Activated CD8-positive, alpha-beta memory T cell treated with anti-CD3 and anti-CD28 coated beads, Interleukin-2, amount 50 U/mL, for 1 hour (primary cell): ENCODE measurements at regions not wholly inside any gene's neighbourhood (a gene's known extent, or its start where the extent isn't known, plus 50 kb on each side); places are given as distances from the start of the nearest gene placed in this dataset.

ENCODE experiments used
- DNase-seq: peaks from one replicate; pipeline ENCODE4 v3.0.0-alpha.2; 2020; ENCODE audit errors: extremely low read depth

DNA sequence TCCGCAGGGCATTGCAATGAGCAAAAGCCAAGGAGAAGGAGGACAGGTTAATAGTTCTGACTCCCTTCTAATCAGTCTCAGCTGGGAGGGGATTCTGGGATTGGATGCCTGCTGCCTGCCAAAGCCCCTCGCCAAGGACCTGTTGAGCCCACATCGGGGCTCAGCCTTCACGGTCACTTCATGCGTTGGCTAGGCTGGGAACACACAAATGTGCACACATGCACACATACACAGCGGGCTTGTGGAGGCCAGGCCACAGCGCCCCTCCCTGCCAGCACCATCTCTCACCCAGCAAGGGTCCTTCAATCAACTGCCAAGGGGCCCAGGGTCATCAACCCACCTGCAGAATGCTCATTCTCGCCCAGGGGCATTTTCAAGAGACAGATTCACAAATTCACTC lies 113.9 kb downstream of the C5orf15 start:
- no peak for DNase-seq

DNA sequence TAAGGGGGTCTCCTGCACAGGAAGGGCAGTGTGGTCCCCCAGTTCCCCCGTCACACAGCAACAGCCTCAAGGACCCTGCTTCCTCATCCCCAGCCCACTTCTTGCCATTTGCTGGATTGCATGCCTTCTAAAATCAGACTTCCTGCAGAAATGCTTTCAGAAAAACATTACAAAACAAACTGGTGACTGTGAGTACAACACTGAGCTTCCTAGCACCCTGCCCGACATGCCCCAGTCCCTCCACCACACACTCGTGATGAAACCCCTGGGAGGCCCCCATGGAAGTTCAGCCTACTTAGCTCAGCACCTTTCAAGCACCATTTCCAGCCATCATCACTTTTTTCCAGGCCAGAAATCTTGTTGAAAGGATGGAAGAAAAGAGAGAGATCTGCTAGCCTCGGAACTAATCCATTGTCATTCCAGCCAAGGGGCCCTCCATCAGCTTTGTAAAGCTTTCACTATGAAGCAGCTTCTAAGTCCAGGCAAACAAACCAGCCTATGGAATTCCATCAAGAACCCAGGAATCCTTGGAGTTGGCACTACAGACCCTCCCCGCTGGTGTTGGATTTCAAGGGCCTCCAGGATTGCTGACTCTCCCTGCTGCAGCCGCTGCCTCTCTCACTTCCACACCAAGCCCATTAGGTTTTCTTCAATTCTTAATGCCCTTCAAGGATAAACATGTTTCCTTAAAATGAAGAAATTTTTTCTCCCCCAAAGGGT lies 114.6 kb downstream of the C5orf15 start:
- DNase-seq = no peak

DNA sequence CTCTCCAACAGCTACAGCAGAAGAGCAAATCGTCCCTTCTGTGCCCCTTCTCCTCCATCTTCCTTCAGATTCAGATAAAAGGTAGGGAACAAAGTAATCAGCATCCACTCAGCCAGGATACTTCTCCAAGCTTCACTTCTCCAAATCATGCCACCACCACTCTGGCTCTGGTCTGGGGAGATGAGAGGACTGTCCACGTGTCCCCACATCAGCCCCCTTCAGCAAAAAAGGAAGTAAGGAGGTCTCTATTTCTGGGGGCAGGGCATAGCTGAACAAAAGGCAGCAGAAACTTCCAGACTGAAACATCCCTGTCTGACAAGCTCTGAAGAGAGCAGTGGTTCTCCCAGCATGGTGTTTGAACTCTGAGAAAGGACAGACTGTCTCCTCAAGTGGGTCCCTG lies 116.9 kb downstream of the C5orf15 start:
- no peak for DNase-seq

DNA sequence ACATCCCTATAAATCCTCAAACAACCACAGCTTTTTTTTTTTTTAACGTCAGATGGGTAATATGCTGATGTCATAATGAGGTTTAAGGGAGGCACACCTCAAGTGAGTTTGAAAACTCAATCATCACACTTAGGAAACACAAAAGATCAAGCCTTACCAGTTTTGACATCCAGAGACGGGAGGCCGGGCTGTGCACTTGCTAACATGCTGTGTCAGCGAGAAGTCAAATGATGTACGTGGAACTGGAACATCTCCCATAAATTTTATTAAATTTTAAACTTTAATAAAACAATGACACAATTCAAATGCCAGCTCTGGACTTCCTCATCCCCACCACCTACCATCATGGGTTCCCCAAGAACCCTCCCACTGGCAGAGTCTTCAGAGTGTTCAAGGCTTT lies 117.6 kb downstream of the C5orf15 start:
- no peak for DNase-seq

DNA sequence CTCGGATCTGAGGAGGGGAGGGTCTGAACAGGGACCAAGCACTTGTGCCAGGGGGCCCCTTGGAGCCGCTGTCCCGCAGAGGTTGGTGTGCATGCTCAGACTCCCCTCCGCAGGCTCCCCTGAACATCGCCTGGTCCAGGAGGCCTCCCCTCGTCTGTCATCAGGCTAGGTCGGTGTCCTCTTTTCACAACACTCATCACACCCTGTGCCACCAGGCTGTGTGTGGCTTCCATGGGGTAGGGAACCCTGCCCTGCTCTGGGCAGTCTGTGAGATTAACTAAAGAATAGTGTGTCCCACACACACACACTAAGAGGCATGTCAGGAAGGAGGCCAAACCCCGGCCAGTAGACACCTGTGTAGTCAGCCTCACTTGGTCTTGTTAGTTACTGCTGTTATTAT lies 119.3 kb downstream of the C5orf15 start:
- DNase-seq = no peak

DNA sequence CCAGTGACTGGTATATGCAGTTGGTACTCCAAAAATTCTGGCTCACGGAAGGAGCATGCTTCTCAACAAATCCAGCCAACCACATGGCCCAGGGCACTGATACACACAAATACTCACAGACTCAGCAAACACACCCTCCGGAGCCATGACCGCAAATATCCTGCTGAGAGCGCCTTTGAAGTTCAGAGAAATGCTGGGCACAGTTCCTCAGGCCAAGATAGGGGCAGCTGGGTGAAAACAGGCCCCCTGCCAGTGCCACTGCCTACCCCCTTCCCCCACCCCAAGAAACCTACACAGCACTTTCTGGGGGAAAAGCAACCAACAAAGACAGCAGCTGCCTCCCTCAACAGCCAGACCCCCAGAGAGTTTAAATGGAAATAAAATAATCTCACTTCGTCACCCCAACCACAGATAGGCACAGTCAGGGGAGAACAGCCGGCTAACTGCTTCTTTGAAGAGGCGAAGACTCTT lies 120.0 kb downstream of the C5orf15 start:
- DNase-seq = no peak

DNA sequence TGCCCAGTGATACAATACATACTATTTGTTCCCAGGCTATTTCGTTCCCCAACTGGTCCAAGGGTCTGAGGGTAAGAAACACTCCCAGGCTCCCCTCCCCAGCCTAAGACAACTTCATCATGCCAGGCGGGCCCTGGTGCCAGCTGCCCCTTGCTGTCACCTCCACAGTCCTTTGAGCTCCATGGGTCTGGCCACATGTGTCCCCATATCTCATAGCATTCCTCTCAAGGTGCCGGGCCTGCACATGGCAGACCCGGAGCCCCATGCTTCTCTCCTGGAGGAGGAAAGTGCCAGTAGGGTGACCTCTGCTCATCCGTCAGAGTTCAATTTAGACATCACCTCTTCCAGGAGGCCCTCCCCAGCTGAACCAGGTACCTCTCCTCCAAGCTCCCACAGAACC lies 120.5 kb downstream of the C5orf15 start:
- no peak for DNase-seq

DNA sequence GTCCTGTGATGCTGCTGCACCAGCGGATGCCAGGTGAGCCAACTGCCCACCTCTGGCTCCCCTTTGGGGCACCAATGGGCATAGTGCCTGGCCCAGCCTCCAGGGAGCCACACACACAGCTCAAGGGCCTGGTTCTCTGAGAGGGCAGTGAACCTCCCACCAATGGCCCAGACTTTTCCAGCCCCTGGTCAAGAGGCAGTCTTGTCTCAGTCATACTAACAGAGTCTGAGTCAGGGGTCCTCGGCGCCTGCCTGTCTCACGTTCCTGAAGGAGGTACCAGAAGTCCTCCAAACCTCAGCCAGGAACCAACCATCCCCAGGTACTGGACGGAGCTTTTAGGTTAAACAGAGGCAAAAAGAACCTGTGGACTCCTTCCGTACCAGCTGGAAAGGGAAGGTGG lies 121.1 kb downstream of the C5orf15 start:
- DNase-seq = no peak

DNA sequence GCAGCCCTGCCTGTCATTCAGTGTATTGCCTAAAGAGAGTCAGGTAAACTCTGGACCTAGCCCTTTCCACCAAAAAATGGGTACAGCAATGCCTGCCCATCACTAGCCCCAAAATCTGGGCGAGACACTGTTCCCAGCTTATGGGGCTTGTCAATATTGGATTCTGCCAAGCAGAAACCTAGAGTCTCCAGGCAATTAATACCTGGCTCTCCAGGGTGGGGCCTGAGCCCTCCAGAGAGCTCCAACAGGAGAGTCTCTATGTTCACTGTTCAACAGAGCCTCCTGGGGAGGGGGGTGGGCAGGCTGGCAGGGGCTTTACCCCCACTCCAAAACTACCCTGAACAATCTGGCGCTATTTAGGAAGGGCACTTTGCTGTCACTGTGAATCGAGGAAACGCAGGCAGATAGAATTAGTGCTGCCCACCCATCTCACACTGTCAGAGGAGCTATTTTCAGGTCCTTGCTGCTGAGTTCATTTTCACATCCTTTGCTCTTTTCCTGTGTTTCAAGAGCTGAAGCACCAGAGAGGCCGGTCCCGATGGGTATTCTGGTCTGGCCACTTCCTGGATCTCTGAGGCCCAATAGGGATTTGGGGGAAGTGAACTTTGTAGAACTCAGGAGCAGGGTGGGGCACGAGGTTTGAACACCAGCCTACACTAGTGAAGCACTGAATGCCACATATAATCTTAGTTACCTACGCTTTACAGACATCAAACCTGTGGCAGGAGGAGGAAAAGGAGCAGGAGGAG lies 121.8 kb downstream of the C5orf15 start:
- no peak for DNase-seq

DNA sequence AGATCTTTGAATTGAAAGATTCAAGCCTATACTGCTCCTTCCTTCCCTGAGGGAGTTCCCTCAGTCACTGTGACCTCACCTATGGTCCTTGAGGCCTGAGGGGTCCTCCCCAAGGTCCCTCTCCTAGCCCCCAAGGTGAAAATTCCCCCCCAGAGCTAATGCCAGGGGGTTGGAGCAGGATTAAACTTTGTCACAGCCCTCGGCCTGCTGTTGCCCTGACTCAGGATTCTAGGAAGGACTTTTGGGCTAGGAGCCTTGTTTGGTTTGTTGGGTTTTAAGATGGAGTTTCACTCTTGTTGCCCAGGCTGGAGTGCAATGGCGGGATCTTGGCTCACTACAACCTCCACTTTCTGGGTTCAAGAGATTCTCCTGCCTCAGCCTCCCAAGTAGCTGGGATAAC lies 123.2 kb downstream of the C5orf15 start:
- DNase-seq = no peak

DNA sequence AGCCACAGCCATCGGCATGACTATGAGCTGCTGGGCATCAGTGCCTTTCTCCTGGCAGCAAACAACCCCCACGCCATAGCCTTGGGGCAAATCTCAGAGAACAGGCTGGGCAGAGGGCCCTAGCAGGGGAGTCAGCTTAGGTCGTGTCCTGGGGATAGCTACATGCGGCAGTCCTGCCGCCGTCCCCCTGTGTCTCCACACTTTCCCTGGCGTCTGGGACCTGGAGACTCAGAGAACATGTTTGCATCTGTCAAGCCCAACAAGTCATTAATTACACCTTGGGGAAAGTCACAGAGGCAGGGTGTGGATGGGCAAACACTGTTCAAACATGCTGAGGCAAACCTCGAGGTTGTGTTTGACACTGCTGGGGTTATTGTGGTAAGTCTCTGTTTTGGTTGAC lies 123.6 kb downstream of the C5orf15 start:
- no peak for DNase-seq

DNA sequence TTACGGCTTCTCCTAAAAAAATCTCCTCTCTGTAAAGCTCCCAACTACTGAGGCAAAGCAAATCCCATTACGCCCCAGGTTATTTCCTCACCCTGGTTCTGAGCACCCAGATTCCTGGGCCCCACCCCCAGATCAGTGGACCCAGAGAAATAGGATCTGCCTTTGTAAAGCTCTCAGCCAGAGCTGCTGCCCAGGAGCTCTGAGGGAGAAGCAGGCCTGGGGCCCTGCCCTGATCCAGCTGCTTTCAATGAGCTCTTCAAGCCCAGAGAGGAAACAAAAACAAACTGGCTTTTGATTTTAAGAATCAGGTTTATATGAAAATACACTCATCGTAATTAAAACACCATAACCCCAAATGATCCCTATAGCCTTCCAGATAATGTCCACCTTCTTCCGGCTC lies 124.5 kb downstream of the C5orf15 start:
- DNase-seq = no peak

DNA sequence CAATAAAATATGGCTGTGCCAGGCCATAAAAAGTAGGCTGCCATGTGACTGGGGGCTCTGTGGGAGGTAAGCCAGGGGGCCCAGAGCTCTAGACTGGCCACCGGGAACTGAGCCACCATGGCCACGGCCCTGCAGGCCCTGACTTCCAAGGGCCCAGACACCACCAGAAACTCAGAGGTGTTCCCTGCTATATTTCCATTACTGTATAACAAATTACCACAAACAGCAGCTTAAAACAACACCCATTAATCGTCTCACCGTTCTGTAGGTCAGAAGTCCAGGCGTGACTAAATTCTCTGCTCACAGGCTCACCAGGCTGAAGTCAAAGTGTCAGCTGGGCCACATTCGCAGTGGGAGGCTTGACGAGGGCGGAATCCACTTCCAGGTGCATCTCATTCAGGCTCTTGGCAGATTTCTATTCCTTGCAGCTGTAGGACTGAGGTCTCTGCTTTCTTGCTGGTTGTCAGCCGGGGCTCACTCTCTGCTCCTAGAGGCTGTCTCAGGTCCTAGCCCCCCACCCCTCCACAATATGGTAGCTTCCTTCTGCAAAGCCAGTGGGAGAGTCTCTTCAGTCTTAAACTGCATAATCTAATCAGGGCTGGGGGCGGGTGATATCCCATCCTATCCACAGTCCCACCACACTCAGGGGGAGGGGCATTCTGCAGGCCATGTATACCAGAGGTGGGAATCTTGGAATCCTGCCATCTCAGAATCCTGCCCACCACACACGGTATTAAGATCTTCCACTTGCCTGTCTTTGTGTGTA lies 125.4 kb downstream of the C5orf15 start:
- DNase-seq = no peak

DNA sequence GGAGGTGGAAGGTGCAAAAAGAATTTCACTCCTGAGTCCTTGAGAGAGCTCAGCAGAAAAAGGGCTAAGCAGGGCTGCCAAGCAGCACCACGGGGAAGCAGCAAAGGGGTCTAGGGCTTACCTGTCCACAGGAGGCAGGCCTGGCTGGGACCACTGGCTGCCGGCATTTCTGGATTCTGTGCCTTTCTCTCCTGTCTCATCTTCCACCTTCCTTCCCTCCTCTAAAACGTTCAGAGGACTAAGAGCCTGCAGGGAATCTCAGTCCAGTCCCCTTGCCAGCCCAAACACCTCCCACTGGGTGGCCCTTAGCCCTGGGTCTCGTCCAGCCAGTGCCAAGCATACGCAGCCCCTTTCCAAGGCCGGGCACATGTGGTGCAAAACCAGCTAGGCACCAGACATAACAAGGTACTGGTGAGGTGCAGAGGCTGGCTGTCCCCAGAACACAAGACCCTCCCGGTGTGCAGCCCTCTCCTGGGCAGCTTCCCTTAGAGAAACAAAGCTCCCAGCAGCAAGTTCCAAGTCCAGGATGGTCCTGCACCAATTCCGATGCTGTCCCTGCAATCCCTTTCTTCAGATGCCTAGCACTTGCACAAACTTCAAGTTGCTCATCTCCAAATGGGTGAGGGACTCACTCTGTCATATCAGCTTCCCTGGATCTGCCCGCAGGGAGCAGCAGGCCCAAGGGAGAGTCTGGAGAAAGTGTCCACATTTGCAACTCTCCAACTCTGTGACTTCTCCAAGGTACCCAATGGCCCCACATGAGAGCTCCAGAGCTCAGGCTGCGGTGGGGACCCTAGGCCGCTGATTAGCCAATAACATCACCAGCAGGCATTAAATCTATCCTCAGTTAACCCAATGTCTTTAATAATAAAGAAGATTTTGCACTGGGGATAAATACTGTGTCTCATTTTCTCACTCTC lies 126.3 kb downstream of the C5orf15 start:
- no peak for DNase-seq

DNA sequence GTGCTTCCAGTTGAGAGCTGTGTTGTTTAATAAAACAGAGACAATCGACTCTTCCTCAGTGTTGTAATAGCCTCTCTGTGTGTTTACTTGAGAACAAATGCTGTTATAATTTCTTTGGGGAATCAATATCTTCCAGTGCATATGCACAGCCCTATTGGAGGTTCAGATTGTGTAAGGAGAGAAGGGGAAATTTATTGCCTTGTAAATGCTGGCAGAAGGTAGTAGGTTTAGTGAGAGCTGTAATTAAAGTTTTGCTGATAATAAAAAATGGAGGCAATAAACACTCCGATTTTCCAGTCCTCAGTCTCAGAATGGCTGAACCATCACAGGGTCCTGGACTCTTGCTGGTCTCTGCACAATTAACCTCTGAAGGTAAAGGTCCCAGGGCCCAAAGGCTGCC lies 128.3 kb downstream of the C5orf15 start:
- DNase-seq = no peak

DNA sequence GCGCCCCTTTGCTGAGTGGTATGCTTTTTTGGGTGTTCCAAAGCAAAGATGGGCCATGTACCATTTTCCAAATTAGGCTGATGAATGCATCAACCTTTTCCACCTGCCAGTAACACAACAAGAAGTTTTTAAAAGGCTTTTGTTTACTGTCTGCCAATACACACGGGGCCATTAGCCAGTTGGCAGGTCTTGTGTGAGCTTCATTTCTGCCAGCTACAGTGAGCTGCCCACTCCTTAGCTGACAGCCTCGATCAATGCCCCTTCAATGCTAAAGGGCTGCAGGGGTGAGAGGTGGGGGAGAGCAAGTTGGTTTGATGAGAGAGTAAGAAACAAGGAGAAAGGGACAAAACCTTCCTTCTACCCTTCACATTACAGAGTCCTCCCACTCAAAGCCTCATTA lies 128.7 kb downstream of the C5orf15 start:
- no peak for DNase-seq

DNA sequence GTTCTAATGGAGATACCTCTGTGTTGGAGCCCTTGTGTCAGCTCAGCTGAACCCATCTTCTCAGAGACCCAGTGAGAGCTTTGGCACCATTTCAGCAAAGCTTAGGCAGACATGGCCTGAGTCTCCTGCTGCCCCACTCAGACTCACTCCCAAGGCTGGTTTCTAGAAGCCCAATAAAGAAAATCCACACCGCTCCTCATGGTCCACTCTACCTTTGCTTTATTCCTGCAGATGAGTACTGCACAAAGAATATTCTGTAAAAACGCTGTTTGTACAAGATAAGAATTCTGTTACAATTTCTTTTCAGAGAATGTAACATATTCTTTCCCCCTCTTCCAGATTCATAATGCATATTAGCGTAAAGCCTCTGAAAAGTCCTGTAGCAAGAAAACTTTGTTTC lies 129.3 kb downstream of the C5orf15 start:
- no peak for DNase-seq

DNA sequence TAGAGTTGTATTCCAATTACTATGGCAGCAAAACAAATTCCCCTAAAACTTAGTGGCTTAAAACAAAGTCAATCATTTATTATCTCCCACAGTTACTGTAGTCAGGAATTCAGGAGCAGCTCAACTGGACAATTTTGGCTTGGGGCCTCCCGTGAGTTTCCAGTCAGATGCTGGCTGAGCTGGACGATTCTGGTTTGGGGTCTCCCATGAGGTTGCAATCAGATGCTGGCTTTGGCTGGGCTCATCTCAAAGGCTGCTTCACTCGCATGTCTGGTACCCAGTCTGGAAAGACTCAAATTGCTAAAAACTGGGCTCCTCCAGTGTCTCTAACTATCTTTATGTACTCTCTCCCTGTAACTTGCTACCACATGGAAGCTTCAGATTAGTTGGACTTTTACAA lies 130.1 kb downstream of the C5orf15 start:
- no peak for DNase-seq

DNA sequence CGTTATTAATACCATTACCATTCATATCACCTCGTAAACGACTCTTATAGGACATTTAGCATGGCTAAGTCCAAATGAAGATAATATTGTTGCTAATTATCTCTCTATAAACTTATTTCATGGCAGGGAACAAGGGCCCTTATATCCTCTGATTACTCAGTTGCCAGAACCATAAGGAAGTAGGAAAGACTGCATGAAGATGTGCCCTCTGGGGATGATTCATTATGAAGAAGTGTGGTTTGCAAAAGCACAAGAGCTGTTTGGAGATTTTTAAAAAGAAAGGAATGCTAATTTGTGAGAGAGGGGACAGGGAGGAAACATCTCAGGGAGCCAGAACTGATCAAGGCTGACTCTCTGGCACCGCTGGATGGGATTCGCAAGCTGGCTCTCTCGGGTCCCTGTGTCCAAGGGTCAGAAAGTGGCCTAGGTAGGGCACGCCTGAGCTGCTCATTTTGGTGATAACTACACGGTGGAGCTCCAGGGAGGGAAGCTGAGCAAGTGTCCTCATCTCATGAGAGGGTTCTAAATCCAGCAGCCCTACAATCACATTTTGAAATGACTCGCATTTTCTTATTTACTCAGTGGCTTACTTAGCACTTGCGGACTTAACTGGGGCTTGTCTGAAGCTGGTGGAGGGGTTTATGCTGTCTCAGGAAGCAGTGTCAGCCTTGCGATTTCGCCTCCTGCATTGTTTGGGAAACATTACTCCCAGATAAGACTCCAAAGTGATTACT lies 136.8 kb downstream of the C5orf15 start:
- no peak for DNase-seq

DNA sequence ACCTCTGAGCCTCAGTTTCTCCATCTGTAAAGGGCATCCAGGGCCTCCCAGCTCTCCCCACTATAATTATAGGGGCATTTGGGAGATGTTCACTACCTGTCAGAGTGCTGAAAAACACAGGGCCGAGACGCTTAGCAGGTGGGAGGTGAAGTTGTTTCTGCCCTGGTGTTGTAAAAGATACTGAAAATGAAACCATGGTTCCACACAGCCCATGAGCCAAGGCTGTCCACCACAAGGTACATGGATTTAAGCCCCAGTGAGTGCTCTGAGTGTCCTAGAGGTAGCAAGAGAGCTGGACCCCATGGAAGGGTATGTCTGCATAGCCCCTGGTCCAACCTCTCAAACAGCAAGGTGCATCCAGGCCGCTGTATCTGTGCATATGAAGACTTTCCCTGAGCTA lies 137.5 kb downstream of the C5orf15 start:
- DNase-seq = no peak

DNA sequence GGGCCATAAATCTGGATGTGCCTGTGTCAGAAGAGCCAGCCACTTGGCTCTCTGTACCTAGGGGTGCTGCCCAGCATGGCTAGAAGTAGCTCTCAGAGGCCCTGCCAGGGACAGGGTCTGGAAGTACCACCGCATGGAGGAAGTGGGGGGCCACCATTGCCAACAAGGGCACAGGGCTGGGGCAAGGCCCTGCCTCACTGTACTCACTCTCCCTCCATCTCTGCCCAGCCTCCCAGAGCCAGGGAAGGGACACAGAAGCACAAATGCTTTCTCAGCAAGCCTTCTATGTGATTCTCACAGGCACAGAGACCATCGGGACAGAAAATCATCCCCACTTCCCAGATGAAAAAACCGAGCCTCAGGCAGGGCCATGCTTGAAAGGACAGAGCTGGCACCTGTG lies 138.1 kb downstream of the C5orf15 start:
- no peak for DNase-seq
